ENCODE measurements at regions not wholly inside any gene's neighbourhood (a gene's known extent, or its start where the extent isn't known, plus 50 kb on each side); places are given as distances from the start of the nearest gene placed in this dataset.

DNA sequence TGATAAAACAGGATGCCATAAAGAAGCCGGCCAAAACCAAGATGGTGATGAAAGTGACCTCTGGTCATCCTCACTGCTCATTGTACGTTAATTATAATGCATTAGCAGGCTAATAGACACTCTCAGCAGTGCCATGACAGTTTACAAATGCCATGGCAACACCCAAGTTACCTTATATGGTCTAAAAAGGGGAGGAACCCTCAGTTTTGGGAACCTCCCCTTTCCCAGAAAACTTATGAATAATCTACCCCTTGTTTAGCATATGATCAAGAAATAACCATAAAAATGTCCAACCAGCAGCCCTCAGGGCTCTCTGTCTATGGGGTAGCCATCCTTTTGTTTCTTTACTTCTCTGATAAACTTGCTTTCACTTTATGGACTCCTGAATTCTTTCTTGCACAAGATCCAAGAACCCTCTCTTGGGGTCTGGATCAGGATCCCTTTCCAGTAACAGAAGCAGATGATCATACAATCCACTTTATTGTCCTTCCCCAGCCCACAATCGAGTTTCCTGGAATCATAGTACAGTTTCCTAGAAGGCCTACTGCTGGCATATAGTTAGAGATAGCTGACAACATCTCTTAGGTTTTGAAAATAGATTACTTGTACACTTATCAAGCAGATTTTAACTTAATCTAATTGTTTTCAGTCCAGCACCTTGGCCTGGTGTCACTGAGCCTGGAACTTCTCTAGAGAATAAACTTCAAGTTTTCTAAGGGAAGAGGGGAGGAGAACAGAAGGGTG is 266.7 kb upstream of the HMGA2 start:
- Histone ChIP-seq H3K4me3 (no peak overlapping the region), H3K27ac (ENCODE audit: low read depth in 1 of 2, low read length in 1 of 2) (no peak overlapping the region), H3K9me3 (ENCODE audit: control insufficient read depth in 4 of 4, insufficient read depth in 3 of 4, low read length in 3 of 4) (no peaks in the 10 kb centered on the region), H3K9ac (ENCODE audit: insufficient read depth in 1 of 2, low read length in 2 of 2) (no peak overlapping the region), H3K36me3 (ENCODE audit: control insufficient read depth in 4 of 4, insufficient read depth in 4 of 4, low read length in 4 of 4) (no peaks in the 10 kb centered on the region), H3K4me1 (ENCODE audit: control insufficient read depth in 5 of 5, insufficient read depth in 5 of 5, low read length in 5 of 5) (peaks cover 0 to 3% (median 0%) of the 10 kb centered on the region in 5 donors), H3K27me3 (ENCODE audit: control insufficient read depth in 3 of 3, insufficient read depth in 3 of 3, low read length in 2 of 3) (no peaks in the 10 kb centered on the region)
- no peak for TF ChIP-seq CTCF (IDR thresholded peaks at IDR 0.05; ENCODE audit: control extremely low read depth, extremely low read depth)
- DNase-seq (no peak), ATAC-seq (ENCODE audit: insufficient read depth, low FRiP score) (no peak)
- WGBS, 2 donors, result 82 to 83% methylated on average over 3 of the region's 3 CpGs

DNA sequence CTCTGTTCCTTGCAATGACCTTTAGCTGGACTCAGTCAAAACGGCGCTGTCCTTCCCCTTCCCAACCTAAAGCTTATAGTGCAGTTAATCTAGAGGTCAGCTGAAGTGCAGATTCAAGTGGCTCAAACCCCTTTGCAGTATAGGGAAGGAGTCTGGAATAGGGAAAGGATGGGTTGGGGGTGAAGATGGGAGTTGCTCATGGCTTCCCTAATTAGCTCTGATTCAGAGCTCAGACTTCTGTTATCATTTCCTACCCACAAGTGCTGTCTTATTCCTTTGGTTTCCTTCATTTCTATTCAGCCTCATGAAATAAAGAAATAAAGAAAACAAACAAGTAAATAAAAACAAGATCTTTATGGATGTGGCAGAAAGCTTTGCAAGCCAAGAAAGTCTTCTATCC is 264.0 kb upstream of the HMGA2 start:
- WGBS, 2 donors, result 84 to 97% methylated on average over 2 of the region's 2 CpGs
- H3K4me1 ChIP-seq (ENCODE audit: control insufficient read depth in 5 of 5, insufficient read depth in 5 of 5, low read length in 5 of 5), result peaks cover 0 to 3% (median 0%) of the 10 kb centered on the region in 5 donors
- H3K4me3 ChIP-seq, result no peak overlapping the region
- H3K9ac ChIP-seq (ENCODE audit: insufficient read depth in 1 of 2, low read length in 2 of 2), result no peak overlapping the region
- no peak for DNase-seq
- no peak overlapping the region for H3K27ac ChIP-seq (ENCODE audit: low read depth in 1 of 2, low read length in 1 of 2)
- H3K9me3 ChIP-seq (ENCODE audit: control insufficient read depth in 4 of 4, insufficient read depth in 3 of 4, low read length in 3 of 4), result no peaks in the 10 kb centered on the region
- no peaks in the 10 kb centered on the region for H3K36me3 ChIP-seq (ENCODE audit: control insufficient read depth in 4 of 4, insufficient read depth in 4 of 4, low read length in 4 of 4)
- ATAC-seq (ENCODE audit: insufficient read depth, low FRiP score), result no peak
- no peak for TF ChIP-seq CTCF (IDR thresholded peaks at IDR 0.05; ENCODE audit: control extremely low read depth, extremely low read depth)
- H3K27me3 ChIP-seq (ENCODE audit: control insufficient read depth in 3 of 3, insufficient read depth in 3 of 3, low read length in 2 of 3), result no peaks in the 10 kb centered on the region

GRCh38 chr12:65561798-65562382 is 262.4 kb upstream of the HMGA2 start:
- ATAC-seq (ENCODE audit: insufficient read depth, low FRiP score) (no peak), DNase-seq (no peak)
- H3K4me1 ChIP-seq (ENCODE audit: control insufficient read depth in 5 of 5, insufficient read depth in 5 of 5, low read length in 5 of 5), result peaks cover 0 to 7% (median 2%) of the 10 kb centered on the region in 5 donors
- no peaks in the 10 kb centered on the region for H3K9me3 ChIP-seq (ENCODE audit: control insufficient read depth in 4 of 4, insufficient read depth in 3 of 4, low read length in 3 of 4)
- H3K27ac ChIP-seq (ENCODE audit: low read depth in 1 of 2, low read length in 1 of 2), result no peak overlapping the region
- no peaks in the 10 kb centered on the region for H3K27me3 ChIP-seq (ENCODE audit: control insufficient read depth in 3 of 3, insufficient read depth in 3 of 3, low read length in 2 of 3)
- H3K4me3 ChIP-seq, result no peak overlapping the region
- no peak for TF ChIP-seq CTCF (IDR thresholded peaks at IDR 0.05; ENCODE audit: control extremely low read depth, extremely low read depth)
- no peak overlapping the region for H3K9ac ChIP-seq (ENCODE audit: insufficient read depth in 1 of 2, low read length in 2 of 2)
- 77 to 81% methylated on average over 8 of the region's 8 CpGs for WGBS, 2 donors
- H3K36me3 ChIP-seq (ENCODE audit: control insufficient read depth in 4 of 4, insufficient read depth in 4 of 4, low read length in 4 of 4), result no peaks in the 10 kb centered on the region
